ENCODE measurements at regions not wholly inside any gene's neighbourhood (a gene's known extent, or its start where the extent isn't known, plus 50 kb on each side); places are given as distances from the start of the nearest gene placed in this dataset.

DNA sequence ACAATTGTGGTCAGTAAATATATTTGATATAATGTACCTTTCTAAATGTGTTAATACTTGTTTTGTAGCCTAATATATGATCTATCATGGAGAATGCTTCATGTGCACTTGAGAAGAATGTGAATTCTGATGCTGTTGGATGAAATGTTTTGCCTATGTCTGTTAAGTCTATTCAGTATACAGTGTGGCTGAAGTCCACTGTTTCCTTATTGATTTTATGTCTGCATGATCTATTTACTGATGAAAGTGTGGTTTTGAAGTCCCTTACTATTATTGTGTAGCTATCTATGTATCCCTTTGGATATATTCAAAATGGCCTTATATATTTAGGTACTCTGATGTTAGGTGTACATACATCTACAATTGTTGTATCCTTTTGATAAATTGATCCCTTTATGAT lies 515.8 kb upstream of the EPHA5 start:
- H3K27me3 ChIP-seq (ENCODE audit: insufficient read depth, insufficient read length): no peaks in the 10 kb centered on the region
- no peaks in the 10 kb centered on the region for H3K9me3 ChIP-seq (ENCODE audit: insufficient read depth, low read length)
- DNase-seq (ENCODE audit: low read depth, low spot score): no peak
- no peak overlapping the region for H3K9ac ChIP-seq (ENCODE audit: insufficient read length, low read depth)
- H3K4me3 ChIP-seq (ENCODE audit: insufficient read length, low read depth): no peak overlapping the region
- H3K4me1 ChIP-seq (ENCODE audit: insufficient read depth, insufficient read length): no peaks in the 10 kb centered on the region
- no peaks in the 10 kb centered on the region for H3K36me3 ChIP-seq (ENCODE audit: insufficient read depth, insufficient read length, low read length)
- no peak for TF ChIP-seq YY1 (IDR thresholded peaks at IDR 0.05; ENCODE audit: insufficient read depth, insufficient read length)
- TF ChIP-seq SUZ12 (IDR thresholded peaks at IDR 0.05; ENCODE audit: extremely low read depth, insufficient read depth, insufficient read length): no peak
- no peak for TF ChIP-seq ZNF274 (IDR thresholded peaks at IDR 0.05; ENCODE audit: low read depth, low read length)

DNA sequence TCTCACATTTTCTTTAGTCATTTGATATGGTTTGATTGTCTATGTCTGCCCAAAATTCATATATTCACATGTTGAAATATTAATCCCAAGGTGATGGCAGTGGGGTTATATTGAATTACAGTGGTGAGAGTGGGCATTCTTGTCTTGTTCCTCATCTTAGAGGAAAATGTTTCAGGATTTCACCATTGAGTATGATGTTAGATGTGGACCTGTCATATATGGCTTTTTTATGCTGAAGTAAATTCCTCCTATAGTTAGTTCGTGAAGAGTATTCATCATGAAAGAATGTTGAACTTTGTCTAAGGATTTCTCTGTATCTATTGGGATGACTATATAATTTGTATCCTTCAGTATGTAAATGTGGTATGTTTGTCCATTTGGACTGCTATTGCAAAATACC lies 512.3 kb upstream of the EPHA5 start:
- Histone ChIP-seq H3K9me3 (ENCODE audit: insufficient read depth, low read length) (no peaks in the 10 kb centered on the region), H3K4me1 (ENCODE audit: insufficient read depth, insufficient read length) (no peaks in the 10 kb centered on the region), H3K27me3 (ENCODE audit: insufficient read depth, insufficient read length) (no peaks in the 10 kb centered on the region), H3K9ac (ENCODE audit: insufficient read length, low read depth) (no peak overlapping the region), H3K36me3 (ENCODE audit: insufficient read depth, insufficient read length, low read length) (no peaks in the 10 kb centered on the region), H3K4me3 (ENCODE audit: insufficient read length, low read depth) (no peak overlapping the region)
- no peak for DNase-seq (ENCODE audit: low read depth, low spot score)
- TF ChIP-seq YY1 (IDR thresholded peaks at IDR 0.05; ENCODE audit: insufficient read depth, insufficient read length) (no peak), ZNF274 (IDR thresholded peaks at IDR 0.05; ENCODE audit: low read depth, low read length) (no peak), SUZ12 (IDR thresholded peaks at IDR 0.05; ENCODE audit: extremely low read depth, insufficient read depth, insufficient read length) (no peak)

DNA sequence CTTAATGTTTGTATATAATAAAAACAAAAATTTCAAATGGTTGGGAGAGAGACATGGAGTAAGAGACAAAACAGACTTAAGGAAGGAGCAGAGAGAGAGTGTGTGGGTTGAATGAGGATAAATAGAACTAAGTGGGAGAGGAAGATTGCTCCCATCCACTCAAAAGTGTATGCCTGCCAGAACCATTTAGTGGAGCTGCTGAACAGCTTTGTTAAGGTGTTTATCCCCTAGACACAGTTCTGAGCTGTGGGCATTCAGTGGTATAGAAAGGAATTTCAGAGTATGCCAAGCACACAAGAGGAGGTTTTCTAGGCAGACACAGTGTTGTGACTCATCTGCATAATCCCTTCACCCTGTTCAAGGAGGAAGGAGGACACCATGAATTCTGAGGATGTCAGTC lies 508.6 kb upstream of the EPHA5 start:
- H3K36me3 ChIP-seq (ENCODE audit: insufficient read depth, insufficient read length, low read length): no peaks in the 10 kb centered on the region
- H3K4me3 ChIP-seq (ENCODE audit: insufficient read length, low read depth): no peak overlapping the region
- H3K4me1 ChIP-seq (ENCODE audit: insufficient read depth, insufficient read length): no peaks in the 10 kb centered on the region
- H3K9me3 ChIP-seq (ENCODE audit: insufficient read depth, low read length): no peaks in the 10 kb centered on the region
- no peak overlapping the region for H3K9ac ChIP-seq (ENCODE audit: insufficient read length, low read depth)
- H3K27me3 ChIP-seq (ENCODE audit: insufficient read depth, insufficient read length): no peaks in the 10 kb centered on the region
- peak; percentile 0 for DNase-seq (ENCODE audit: low read depth, low spot score)
- TF ChIP-seq ZNF274 (IDR thresholded peaks at IDR 0.05; ENCODE audit: low read depth, low read length): no peak
- TF ChIP-seq YY1 (IDR thresholded peaks at IDR 0.05; ENCODE audit: insufficient read depth, insufficient read length): no peak
- no peak for TF ChIP-seq SUZ12 (IDR thresholded peaks at IDR 0.05; ENCODE audit: extremely low read depth, insufficient read depth, insufficient read length)

DNA sequence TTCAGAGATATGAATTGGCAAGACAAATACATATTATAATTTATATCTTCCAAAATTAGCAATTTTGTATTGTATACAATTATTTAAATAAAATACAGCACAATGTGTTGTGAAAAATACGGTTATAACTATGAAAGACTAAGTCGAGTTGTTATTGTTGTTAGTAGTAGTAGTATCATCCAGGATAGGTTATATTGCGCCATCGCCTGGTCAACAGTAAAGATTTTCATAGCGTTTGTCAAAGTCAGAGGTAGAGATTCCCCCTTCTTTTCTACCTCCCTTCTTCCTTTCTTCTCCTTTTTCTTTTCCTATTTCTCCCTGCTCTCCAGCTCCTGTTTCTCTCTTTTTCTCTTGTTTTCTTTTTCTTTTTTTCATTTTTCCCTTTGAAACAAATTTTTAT lies 499.1 kb upstream of the EPHA5 start:
- Histone ChIP-seq H3K4me3 (ENCODE audit: insufficient read length, low read depth) (no peak overlapping the region), H3K36me3 (ENCODE audit: insufficient read depth, insufficient read length, low read length) (no peaks in the 10 kb centered on the region), H3K9me3 (ENCODE audit: insufficient read depth, low read length) (0 out of 2 replicates have a peak, but pooled peaks cover 5% of the 10 kb centered on the region), H3K4me1 (ENCODE audit: insufficient read depth, insufficient read length) (no peaks in the 10 kb centered on the region), H3K27me3 (ENCODE audit: insufficient read depth, insufficient read length) (no peaks in the 10 kb centered on the region), H3K9ac (ENCODE audit: insufficient read length, low read depth) (no peak overlapping the region)
- DNase-seq (ENCODE audit: low read depth, low spot score): peak; percentile 1
- TF ChIP-seq SUZ12 (IDR thresholded peaks at IDR 0.05; ENCODE audit: extremely low read depth, insufficient read depth, insufficient read length): no peak
- TF ChIP-seq ZNF274 (IDR thresholded peaks at IDR 0.05; ENCODE audit: low read depth, low read length): no peak
- TF ChIP-seq YY1 (IDR thresholded peaks at IDR 0.05; ENCODE audit: insufficient read depth, insufficient read length): no peak

DNA sequence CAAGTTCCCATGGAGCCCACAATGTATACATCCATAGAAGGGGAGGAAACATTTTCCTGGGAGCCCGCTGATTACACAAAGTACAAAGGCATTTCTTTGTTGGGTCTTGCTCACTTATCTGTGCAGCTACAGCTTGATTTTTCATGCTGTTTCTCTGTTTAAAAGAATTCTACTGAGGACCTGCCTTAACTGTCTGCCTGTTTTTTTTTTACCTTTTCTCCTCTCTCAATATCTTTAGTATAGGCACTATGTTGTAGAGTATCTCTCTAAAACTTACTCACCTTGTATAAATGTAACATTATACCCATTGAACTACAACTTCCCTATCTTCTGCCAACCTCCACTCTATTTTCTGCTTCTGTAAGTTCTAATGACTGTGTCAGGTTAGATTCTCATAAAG lies 494.6 kb upstream of the EPHA5 start:
- no peak for TF ChIP-seq ZNF274 (IDR thresholded peaks at IDR 0.05; ENCODE audit: low read depth, low read length)
- no peak for TF ChIP-seq SUZ12 (IDR thresholded peaks at IDR 0.05; ENCODE audit: extremely low read depth, insufficient read depth, insufficient read length)
- no peak for TF ChIP-seq YY1 (IDR thresholded peaks at IDR 0.05; ENCODE audit: insufficient read depth, insufficient read length)
- H3K4me3 ChIP-seq (ENCODE audit: insufficient read length, low read depth): no peak overlapping the region
- no peaks in the 10 kb centered on the region for H3K36me3 ChIP-seq (ENCODE audit: insufficient read depth, insufficient read length, low read length)
- no peak for DNase-seq (ENCODE audit: low read depth, low spot score)
- H3K27me3 ChIP-seq (ENCODE audit: insufficient read depth, insufficient read length): no peaks in the 10 kb centered on the region
- no peak overlapping the region for H3K9ac ChIP-seq (ENCODE audit: insufficient read length, low read depth)
- 0 out of 2 replicates have a peak, but pooled peaks cover 5% of the 10 kb centered on the region for H3K9me3 ChIP-seq (ENCODE audit: insufficient read depth, low read length)
- no peaks in the 10 kb centered on the region for H3K4me1 ChIP-seq (ENCODE audit: insufficient read depth, insufficient read length)

DNA sequence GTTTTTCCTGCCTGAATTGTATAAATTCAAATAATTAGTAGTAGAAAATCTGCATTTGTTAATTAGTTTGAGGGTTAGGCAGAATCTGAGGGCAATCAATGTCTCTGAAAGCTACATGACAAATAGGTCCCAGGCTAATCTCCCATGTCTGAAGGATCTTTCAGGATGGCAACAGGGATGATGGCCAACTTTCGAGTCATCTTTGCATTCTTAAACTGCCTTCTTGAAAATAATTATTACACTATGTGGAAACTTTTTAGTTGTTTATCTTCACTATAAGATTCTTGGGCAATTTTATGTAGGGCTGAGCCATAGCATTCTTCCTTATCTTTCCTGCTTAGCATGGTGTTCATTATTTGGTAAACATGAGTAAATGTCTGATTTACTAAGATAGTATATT lies 490.3 kb upstream of the EPHA5 start:
- Histone ChIP-seq H3K9ac (ENCODE audit: insufficient read length, low read depth) (no peak overlapping the region), H3K9me3 (ENCODE audit: insufficient read depth, low read length) (0 out of 2 replicates have a peak, but pooled peaks cover 5% of the 10 kb centered on the region), H3K4me3 (ENCODE audit: insufficient read length, low read depth) (no peak overlapping the region), H3K27me3 (ENCODE audit: insufficient read depth, insufficient read length) (no peaks in the 10 kb centered on the region), H3K36me3 (ENCODE audit: insufficient read depth, insufficient read length, low read length) (no peaks in the 10 kb centered on the region), H3K4me1 (ENCODE audit: insufficient read depth, insufficient read length) (no peaks in the 10 kb centered on the region)
- TF ChIP-seq ZNF274 (IDR thresholded peaks at IDR 0.05; ENCODE audit: low read depth, low read length) (no peak), YY1 (IDR thresholded peaks at IDR 0.05; ENCODE audit: insufficient read depth, insufficient read length) (no peak)
- DNase-seq (ENCODE audit: low read depth, low spot score): no peak

DNA sequence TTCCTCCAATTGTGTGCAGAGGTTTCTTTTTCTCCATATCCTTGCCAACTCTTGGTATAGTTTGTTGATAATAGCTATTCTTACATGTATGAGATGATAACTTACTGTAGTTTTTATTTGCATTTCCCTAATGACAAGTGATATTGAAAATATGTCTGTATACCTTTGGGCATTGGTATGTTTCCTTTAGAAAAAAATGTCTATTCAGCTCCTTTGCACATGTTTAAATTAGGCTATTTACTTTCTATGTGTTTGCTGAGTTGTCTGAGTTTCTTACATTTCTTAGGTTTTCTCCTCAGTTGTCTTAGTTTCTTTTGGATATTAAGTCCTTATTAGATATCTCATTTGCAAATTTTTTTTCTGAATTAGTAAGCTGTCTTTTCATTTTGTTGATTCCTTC lies 487.3 kb upstream of the EPHA5 start:
- Histone ChIP-seq H3K9me3 (ENCODE audit: insufficient read depth, low read length) (no peaks in the 10 kb centered on the region), H3K9ac (ENCODE audit: insufficient read length, low read depth) (no peak overlapping the region), H3K4me1 (ENCODE audit: insufficient read depth, insufficient read length) (no peaks in the 10 kb centered on the region), H3K36me3 (ENCODE audit: insufficient read depth, insufficient read length, low read length) (no peaks in the 10 kb centered on the region), H3K4me3 (ENCODE audit: insufficient read length, low read depth) (no peak overlapping the region), H3K27me3 (ENCODE audit: insufficient read depth, insufficient read length) (no peaks in the 10 kb centered on the region)
- DNase-seq (ENCODE audit: low read depth, low spot score): no peak
- TF ChIP-seq SUZ12 (IDR thresholded peaks at IDR 0.05; ENCODE audit: extremely low read depth, insufficient read depth, insufficient read length): no peak
- no peak for TF ChIP-seq YY1 (IDR thresholded peaks at IDR 0.05; ENCODE audit: insufficient read depth, insufficient read length)
- no peak for TF ChIP-seq ZNF274 (IDR thresholded peaks at IDR 0.05; ENCODE audit: low read depth, low read length)

DNA sequence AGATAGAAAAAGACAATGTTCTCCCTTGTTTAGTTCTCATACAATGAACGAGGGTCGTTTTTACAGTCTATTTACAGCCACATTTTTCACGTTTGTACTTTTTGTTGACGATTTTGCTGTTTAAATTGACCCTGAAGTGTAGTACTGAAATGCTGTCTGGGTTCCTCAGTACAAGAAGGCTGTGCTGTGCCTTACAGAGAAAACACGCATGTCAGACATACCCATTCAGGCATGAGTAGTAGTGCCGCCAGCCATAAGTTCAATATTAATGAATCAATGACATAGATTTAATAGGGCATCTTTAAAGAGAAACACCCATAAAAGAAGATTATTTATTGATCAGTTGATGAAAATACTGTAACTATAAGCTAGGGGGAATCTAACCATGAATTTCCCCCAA lies 459.8 kb upstream of the EPHA5 start:
- Histone ChIP-seq H3K9me3 (ENCODE audit: insufficient read depth, low read length) (no peaks in the 10 kb centered on the region), H3K9ac (ENCODE audit: insufficient read length, low read depth) (no peak overlapping the region), H3K4me3 (ENCODE audit: insufficient read length, low read depth) (no peak overlapping the region), H3K4me1 (ENCODE audit: insufficient read depth, insufficient read length) (no peaks in the 10 kb centered on the region), H3K36me3 (ENCODE audit: insufficient read depth, insufficient read length, low read length) (no peaks in the 10 kb centered on the region), H3K27me3 (ENCODE audit: insufficient read depth, insufficient read length) (no peaks in the 10 kb centered on the region)
- DNase-seq (ENCODE audit: low read depth, low spot score): no peak
- TF ChIP-seq SUZ12 (IDR thresholded peaks at IDR 0.05; ENCODE audit: extremely low read depth, insufficient read depth, insufficient read length) (no peak), YY1 (IDR thresholded peaks at IDR 0.05; ENCODE audit: insufficient read depth, insufficient read length) (no peak), ZNF274 (IDR thresholded peaks at IDR 0.05; ENCODE audit: low read depth, low read length) (no peak)

Data from NT2/D1 (cell line).